ENCODE measurements at regions not wholly inside any gene's neighbourhood (a gene's known extent, or its start where the extent isn't known, plus 50 kb on each side); places are given as distances from the start of the nearest gene placed in this dataset.

DNA sequence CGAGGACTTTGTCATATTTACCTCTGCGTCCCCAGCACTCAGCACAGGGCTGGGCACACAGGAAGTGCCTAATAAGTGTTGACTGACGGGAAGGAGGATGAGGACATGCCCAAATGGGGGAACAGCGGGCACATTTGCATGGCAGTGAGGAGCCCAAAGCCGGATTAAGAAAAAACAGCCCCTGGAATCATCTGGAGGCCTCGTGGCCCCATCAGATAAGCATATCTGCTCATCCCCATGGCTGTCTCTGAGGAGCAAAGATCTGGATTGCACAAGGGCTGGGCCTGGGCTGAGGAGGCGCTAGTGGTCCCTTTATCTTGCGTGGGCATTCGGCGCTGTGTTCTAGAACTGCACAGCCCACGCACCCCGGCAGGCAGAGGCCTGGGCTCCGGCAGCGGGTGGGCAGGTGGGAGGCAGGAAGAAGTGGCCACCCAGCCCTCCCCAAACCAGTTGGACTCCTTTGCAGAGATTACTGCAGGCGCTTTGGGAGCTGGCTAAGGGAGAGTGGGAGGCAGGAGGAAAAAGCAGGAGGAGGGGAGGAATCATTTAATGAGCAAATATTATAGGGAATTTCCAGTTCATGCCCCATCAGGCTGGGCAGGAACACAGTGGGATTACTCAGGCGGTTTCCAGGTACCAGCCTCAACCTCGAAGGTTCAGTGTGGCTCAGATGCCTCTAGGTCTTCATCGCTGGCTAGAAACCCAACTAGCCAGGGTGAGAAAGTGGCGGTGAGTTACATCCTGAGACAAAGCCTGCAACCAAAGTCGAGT is 108.1 kb downstream of the CEBPB start (continued):
- TF ChIP-seq, protein P1, sequence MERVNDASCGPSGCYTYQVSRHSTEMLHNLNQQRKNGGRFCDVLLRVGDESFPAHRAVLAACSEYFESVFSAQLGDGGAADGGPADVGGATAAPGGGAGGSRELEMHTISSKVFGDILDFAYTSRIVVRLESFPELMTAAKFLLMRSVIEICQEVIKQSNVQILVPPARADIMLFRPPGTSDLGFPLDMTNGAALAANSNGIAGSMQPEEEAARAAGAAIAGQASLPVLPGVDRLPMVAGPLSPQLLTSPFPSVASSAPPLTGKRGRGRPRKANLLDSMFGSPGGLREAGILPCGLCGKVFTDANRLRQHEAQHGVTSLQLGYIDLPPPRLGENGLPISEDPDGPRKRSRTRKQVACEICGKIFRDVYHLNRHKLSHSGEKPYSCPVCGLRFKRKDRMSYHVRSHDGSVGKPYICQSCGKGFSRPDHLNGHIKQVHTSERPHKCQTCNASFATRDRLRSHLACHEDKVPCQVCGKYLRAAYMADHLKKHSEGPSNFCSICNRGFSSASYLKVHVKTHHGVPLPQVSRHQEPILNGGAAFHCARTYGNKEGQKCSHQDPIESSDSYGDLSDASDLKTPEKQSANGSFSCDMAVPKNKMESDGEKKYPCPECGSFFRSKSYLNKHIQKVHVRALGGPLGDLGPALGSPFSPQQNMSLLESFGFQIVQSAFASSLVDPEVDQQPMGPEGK (CRISPR knock-in tag; IDR thresholded peaks at IDR 0.05; ENCODE audit: borderline replicate concordance) = no peak
- peak; percentile 95 for TF ChIP-seq CBFA2T3 (IDR thresholded peaks at IDR 0.05)
- TF ChIP-seq ZNF224 (CRISPR knock-in tag; IDR thresholded peaks at IDR 0.05) = no peak
- TF ChIP-seq, protein P2, sequence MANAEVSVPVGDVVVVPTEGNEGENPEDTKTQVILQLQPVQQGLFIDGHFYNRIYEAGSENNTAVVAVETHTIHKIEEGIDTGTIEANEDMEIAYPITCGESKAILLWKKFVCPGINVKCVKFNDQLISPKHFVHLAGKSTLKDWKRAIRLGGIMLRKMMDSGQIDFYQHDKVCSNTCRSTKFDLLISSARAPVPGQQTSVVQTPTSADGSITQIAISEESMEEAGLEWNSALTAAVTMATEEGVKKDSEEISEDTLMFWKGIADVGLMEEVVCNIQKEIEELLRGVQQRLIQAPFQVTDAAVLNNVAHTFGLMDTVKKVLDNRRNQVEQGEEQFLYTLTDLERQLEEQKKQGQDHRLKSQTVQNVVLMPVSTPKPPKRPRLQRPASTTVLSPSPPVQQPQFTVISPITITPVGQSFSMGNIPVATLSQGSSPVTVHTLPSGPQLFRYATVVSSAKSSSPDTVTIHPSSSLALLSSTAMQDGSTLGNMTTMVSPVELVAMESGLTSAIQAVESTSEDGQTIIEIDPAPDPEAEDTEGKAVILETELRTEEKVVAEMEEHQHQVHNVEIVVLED (CRISPR knock-in tag; IDR thresholded peaks at IDR 0.05) = no peak

DNA sequence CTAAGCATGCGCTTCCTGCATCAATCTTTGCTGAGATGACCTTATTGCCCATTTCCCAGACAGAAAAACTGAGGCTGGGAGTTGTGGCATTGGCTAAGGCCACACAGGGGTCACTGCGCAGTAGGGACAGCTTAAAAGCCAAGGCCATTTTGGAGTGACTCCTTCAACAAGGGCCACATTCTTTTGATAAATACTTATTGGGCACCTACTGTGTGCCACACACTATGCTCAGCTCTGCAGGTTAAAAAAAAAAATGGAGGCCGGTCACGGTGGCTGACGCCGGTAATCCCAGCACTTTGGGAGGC is 108.6 kb downstream of the CEBPB start:
- WGBS (ENCODE audit: insufficient coverage, low coverage, missing lambda C conversion rate) = 45% methylated on average over 6 of the region's 6 CpGs
- CTCF ChIA-PET (ENCODE audit: low intra/inter-chr PET ratio) = no interaction called here
- H3K9ac ChIP-seq (ENCODE audit: insufficient read depth in 1 of 2, low read depth in 2 of 2, low read length in 2 of 2) = no peak overlapping the region
- no peak overlapping the region for H3K27ac ChIP-seq (ENCODE audit: extremely low read depth, low read depth, low read length)
- no peak overlapping the region for H2AFZ ChIP-seq (ENCODE audit: low read depth, low read length)
- no peaks in the 10 kb centered on the region for H3K79me2 ChIP-seq (ENCODE audit: control insufficient read depth, insufficient read depth, low read length)
- H4K20me1 ChIP-seq (replicated peaks; ENCODE audit: control insufficient read depth, insufficient read depth, low read length) = no peaks in the 10 kb centered on the region
- no peak overlapping the region for H3K4me2 ChIP-seq (ENCODE audit: insufficient read depth, low read length)
- intact Hi-C loops (cut with micrococcal nuclease) (no loop called here), in situ Hi-C loops (cut with MboI) (no loop called here)
- ATAC-seq = no peak
- no peak for FAIRE-seq
- no peaks in the 10 kb centered on the region; the same call in 1 of the 2 replicates for H3K9me3 ChIP-seq (replicated peaks; ENCODE audit: control insufficient read depth, insufficient read depth, low read depth, low read length)
- BruUV-seq (replicated peaks) = no TSS peak
- no peak for DNase-seq (ENCODE audit: extremely low read depth in 1 of 4, low spot score in 3 of 4)
- POLR2A ChIA-PET = no interaction called here
- no peak overlapping the region for H3K4me3 ChIP-seq
- no peaks in the 10 kb centered on the region for H3K9me1 ChIP-seq (ENCODE audit: control insufficient read depth, insufficient read depth, low read length)
- H3K27me3 ChIP-seq (ENCODE audit: control insufficient read depth in 2 of 2, insufficient read depth in 2 of 2, low read length in 2 of 2) = no peaks in the 10 kb centered on the region
- peaks cover 40 to 45% of the 10 kb centered on the region in 2 experiments for H3K4me1 ChIP-seq (replicated peaks in 1 of 2; ENCODE audit: control insufficient read depth in 2 of 2, insufficient read depth in 2 of 2, low read length in 2 of 2)
- H3K36me3 ChIP-seq (ENCODE audit: control insufficient read depth, insufficient read depth, low read length) = no peaks in the 10 kb centered on the region
- TF ChIP-seq, protein P3, sequence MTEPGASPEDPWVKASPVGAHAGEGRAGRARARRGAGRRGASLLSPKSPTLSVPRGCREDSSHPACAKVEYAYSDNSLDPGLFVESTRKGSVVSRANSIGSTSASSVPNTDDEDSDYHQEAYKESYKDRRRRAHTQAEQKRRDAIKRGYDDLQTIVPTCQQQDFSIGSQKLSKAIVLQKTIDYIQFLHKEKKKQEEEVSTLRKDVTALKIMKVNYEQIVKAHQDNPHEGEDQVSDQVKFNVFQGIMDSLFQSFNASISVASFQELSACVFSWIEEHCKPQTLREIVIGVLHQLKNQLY (CRISPR knock-in tag; conservative IDR thresholded peaks at IDR 0.05) = no peak
- TF ChIP-seq TAF7 (tag; IDR thresholded peaks at IDR 0.05) = no peak
- TF ChIP-seq ADNP (tag; IDR thresholded peaks at IDR 0.05) = 0 out of 2 replicates have a peak, but pooled peaks have one; percentile 49
- TF ChIP-seq TAF15 (IDR thresholded peaks at IDR 0.05; ENCODE audit: low read depth, low read length) = no peak
- TF ChIP-seq TBP (optimal IDR thresholded peaks at IDR 0.05; ENCODE audit: low read depth, low read length) = no peak
- TF ChIP-seq, protein P4, sequence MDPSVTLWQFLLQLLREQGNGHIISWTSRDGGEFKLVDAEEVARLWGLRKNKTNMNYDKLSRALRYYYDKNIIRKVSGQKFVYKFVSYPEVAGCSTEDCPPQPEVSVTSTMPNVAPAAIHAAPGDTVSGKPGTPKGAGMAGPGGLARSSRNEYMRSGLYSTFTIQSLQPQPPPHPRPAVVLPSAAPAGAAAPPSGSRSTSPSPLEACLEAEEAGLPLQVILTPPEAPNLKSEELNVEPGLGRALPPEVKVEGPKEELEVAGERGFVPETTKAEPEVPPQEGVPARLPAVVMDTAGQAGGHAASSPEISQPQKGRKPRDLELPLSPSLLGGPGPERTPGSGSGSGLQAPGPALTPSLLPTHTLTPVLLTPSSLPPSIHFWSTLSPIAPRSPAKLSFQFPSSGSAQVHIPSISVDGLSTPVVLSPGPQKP (CRISPR knock-in tag; IDR thresholded peaks at IDR 0.05) = no peak
- 0 out of 2 replicates have a peak, but pooled peaks have one; percentile 40 for TF ChIP-seq PTBP1 (IDR thresholded peaks at IDR 0.05; ENCODE audit: low read depth, low read length)
- no peak for TF ChIP-seq ZNF561 (CRISPR knock-in tag; conservative IDR thresholded peaks at IDR 0.05)
- TF ChIP-seq, protein P5, sequence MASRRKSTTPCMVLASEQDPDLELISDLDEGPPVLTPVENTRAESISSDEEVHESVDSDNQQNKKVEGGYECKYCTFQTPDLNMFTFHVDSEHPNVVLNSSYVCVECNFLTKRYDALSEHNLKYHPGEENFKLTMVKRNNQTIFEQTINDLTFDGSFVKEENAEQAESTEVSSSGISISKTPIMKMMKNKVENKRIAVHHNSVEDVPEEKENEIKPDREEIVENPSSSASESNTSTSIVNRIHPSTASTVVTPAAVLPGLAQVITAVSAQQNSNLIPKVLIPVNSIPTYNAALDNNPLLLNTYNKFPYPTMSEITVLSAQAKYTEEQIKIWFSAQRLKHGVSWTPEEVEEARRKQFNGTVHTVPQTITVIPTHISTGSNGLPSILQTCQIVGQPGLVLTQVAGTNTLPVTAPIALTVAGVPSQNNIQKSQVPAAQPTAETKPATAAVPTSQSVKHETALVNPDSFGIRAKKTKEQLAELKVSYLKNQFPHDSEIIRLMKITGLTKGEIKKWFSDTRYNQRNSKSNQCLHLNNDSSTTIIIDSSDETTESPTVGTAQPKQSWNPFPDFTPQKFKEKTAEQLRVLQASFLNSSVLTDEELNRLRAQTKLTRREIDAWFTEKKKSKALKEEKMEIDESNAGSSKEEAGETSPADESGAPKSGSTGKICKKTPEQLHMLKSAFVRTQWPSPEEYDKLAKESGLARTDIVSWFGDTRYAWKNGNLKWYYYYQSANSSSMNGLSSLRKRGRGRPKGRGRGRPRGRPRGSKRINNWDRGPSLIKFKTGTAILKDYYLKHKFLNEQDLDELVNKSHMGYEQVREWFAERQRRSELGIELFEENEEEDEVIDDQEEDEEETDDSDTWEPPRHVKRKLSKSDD (conservative IDR thresholded peaks at IDR 0.05; ENCODE audit: low read length) = no peak

All from K562 (cell line).